ENCODE measurements at regions not wholly inside any gene's neighbourhood (a gene's known extent, or its start where the extent isn't known, plus 50 kb on each side); places are given as distances from the start of the nearest gene placed in this dataset.

GRCh38 chr13:68170961-68171360 is 940.8 kb upstream of the PCDH9 start:
- no peaks in the 10 kb centered on the region for H3K9me3 ChIP-seq
- no peak overlapping the region for H3K4me3 ChIP-seq (replicated peaks in 1 of 3)
- H3K27ac ChIP-seq, result no peak overlapping the region
- intact Hi-C loops (cut with DNase I), result no loop called here
- H3K4me1 ChIP-seq, result no peaks in the 10 kb centered on the region
- TF ChIP-seq CTCF (IDR thresholded peaks at IDR 0.05) (no peak), POLR2A (IDR thresholded peaks at IDR 0.05) (no peak)
- no peak for DNase-seq
- WGBS, 2 donors, result 96 to 98% methylated on average over 12 to 27 of the region's 37 CpGs
- H3K27me3 ChIP-seq, result no peaks in the 10 kb centered on the region
- no peaks in the 10 kb centered on the region for H3K36me3 ChIP-seq

- no peaks in the 10 kb centered on the region for H3K9me3 ChIP-seq
- TF ChIP-seq POLR2A (IDR thresholded peaks at IDR 0.05), result no peak
- no peak for TF ChIP-seq CTCF (IDR thresholded peaks at IDR 0.05)
- no peaks in the 10 kb centered on the region for H3K4me1 ChIP-seq
- no peak for DNase-seq
- no peaks in the 10 kb centered on the region for H3K27me3 ChIP-seq
- no peak overlapping the region for H3K27ac ChIP-seq
- intact Hi-C loops (cut with DNase I), result no loop called here
- H3K36me3 ChIP-seq, result no peaks in the 10 kb centered on the region
- H3K4me3 ChIP-seq (replicated peaks in 1 of 3), result no peak overlapping the region
These were observed 938.3 kb upstream of the PCDH9 start for GRCh38 chr13:68168448-68168847.

- Histone ChIP-seq H3K27ac (no peak overlapping the region), H3K9me3 (no peaks in the 10 kb centered on the region), H3K4me1 (no peaks in the 10 kb centered on the region), H3K27me3 (no peaks in the 10 kb centered on the region), H3K4me3 (replicated peaks in 1 of 3) (no peak overlapping the region), H3K36me3 (no peaks in the 10 kb centered on the region)
- 87 to 93% methylated on average over 3 of the region's 3 CpGs for WGBS, 2 donors
- intact Hi-C loops (cut with DNase I), result no loop called here
- no peak for DNase-seq
- TF ChIP-seq POLR2A (IDR thresholded peaks at IDR 0.05), result no peak
- TF ChIP-seq CTCF (IDR thresholded peaks at IDR 0.05), result no peak
These were observed 930.3 kb upstream of the PCDH9 start for GRCh38 chr13:68160466-68160865.

- WGBS, 2 donors, result 93 to 94% methylated on average over 4 of the region's 4 CpGs
- Histone ChIP-seq H3K27ac (no peak overlapping the region), H3K4me3 (replicated peaks in 1 of 3) (no peak overlapping the region), H3K36me3 (no peaks in the 10 kb centered on the region), H3K9me3 (no peaks in the 10 kb centered on the region), H3K27me3 (no peaks in the 10 kb centered on the region), H3K4me1 (no peaks in the 10 kb centered on the region)
- TF ChIP-seq POLR2A (IDR thresholded peaks at IDR 0.05) (no peak), CTCF (IDR thresholded peaks at IDR 0.05) (no peak)
- intact Hi-C loops (cut with DNase I), result no loop called here
- no peak for DNase-seq
These were observed 922.3 kb upstream of the PCDH9 start for GRCh38 chr13:68152414-68152813.

- WGBS, 2 donors, result 92% methylated on average over 2 of the region's 2 CpGs
- H3K27ac ChIP-seq, result no peak overlapping the region
- TF ChIP-seq CTCF (IDR thresholded peaks at IDR 0.05) (no peak), POLR2A (IDR thresholded peaks at IDR 0.05) (no peak)
- no peak overlapping the region for H3K4me3 ChIP-seq (replicated peaks in 1 of 3)
- intact Hi-C loops (cut with DNase I), result no loop called here
- H3K36me3 ChIP-seq, result no peaks in the 10 kb centered on the region
- H3K4me1 ChIP-seq, result no peaks in the 10 kb centered on the region
- DNase-seq, result no peak
- no peaks in the 10 kb centered on the region for H3K27me3 ChIP-seq
- H3K9me3 ChIP-seq, result no peaks in the 10 kb centered on the region
These were observed 915.7 kb upstream of the PCDH9 start for GRCh38 chr13:68145852-68146251.
